Astrocyte of the cerebellum (primary cell): ENCODE measurements at regions not wholly inside any gene's neighbourhood (a gene's known extent, or its start where the extent isn't known, plus 50 kb on each side); places are given as distances from the start of the nearest gene placed in this dataset.

Experiments used
- DNase-seq: peaks from one replicate; pipeline ENCODE4 v3.0.0-alpha.2; 2011; ENCODE audit warnings: low read depth
- H3K4me3 ChIP-seq: 2 replicates; pipeline ENCODE4 v1.5.1; 2011; ENCODE audit warnings: mild to moderate bottlenecking, low read depth, low read length, moderate library complexity
- in situ Hi-C: cut with HindIII; loops from 2 replicates; pipeline ENCODE4 v1.10.0; 2017; ENCODE audit warnings: low sequenced_read_pairs
- TF ChIP-seq, protein P1 (sequence below): IDR thresholded peaks from 2 replicates; pipeline ENCODE4 v1.5.1; 2012; ENCODE audit warnings: low read length, low read depth, moderate library complexity, mild to moderate bottlenecking; ENCODE audit errors: missing control alignments

DNA sequence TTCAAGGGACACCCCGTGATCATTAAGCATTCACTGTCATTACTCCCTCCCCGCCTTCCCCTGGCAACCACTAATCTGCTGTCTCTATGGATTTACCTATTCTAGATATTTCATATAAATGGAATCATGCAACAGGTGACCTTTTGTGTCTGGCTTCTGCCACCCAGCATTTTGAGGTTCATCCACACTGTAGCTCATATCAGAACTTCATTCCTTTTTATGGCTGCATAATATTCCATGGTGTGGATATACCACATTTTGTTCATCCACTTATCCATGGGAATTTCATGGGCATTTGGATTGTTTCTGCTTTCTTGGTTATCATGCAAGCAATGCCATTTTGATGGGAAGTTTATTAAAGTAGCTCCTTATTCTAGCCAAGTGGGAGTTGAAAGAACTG is 184.2 kb upstream of the VASH1 start:
- H3K4me3 ChIP-seq: no peak overlapping the region
- DNase-seq: no peak
- TF ChIP-seq, protein P1, sequence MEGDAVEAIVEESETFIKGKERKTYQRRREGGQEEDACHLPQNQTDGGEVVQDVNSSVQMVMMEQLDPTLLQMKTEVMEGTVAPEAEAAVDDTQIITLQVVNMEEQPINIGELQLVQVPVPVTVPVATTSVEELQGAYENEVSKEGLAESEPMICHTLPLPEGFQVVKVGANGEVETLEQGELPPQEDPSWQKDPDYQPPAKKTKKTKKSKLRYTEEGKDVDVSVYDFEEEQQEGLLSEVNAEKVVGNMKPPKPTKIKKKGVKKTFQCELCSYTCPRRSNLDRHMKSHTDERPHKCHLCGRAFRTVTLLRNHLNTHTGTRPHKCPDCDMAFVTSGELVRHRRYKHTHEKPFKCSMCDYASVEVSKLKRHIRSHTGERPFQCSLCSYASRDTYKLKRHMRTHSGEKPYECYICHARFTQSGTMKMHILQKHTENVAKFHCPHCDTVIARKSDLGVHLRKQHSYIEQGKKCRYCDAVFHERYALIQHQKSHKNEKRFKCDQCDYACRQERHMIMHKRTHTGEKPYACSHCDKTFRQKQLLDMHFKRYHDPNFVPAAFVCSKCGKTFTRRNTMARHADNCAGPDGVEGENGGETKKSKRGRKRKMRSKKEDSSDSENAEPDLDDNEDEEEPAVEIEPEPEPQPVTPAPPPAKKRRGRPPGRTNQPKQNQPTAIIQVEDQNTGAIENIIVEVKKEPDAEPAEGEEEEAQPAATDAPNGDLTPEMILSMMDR: no peak
- in situ Hi-C loops: no loop called here

DNA sequence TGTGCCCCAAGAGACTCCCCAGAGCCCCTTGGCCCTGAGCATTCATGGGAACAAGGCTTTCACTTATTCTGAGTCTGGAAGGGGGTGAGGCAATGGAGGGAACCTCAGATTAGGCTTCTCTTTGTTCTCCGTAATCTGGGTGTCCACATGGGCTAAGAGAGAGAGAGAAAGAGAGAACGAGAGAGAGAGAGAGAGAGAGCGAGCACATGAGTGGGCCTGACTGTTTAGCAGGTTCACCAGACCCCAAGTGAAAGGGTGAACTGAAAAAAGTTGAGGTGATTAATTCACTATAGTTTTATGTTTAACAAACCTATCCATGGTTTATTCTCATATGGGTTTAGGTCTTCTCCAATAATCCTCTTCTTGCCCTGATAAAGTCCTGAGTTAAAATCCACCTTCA is 183.4 kb upstream of the VASH1 start:
- DNase-seq: no peak
- TF ChIP-seq, protein P1: no peak
- no peak overlapping the region for H3K4me3 ChIP-seq
- in situ Hi-C loops: no loop called here

DNA sequence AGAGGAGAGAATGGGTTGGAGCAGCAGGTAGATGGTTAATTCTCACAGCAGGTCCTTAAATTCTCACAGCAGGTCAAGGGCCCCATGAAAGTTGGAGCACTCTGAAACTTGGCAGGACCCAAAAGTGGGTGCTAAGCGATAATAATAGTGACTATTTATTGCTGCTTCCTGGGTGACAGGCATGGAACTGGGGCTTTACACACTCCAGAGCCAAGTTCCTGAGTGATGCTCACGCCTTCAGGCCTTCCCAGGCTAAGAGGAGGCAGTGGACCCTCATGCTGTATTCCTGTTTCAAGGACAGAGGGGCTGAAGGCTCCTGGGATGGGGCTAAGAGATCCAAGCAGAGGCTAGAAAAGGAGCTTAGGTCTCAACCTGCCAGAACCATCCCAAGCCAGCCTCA is 180.9 kb upstream of the VASH1 start:
- no peak for DNase-seq
- no peak overlapping the region for H3K4me3 ChIP-seq
- in situ Hi-C loops: no loop called here
- TF ChIP-seq, protein P1: no peak

DNA sequence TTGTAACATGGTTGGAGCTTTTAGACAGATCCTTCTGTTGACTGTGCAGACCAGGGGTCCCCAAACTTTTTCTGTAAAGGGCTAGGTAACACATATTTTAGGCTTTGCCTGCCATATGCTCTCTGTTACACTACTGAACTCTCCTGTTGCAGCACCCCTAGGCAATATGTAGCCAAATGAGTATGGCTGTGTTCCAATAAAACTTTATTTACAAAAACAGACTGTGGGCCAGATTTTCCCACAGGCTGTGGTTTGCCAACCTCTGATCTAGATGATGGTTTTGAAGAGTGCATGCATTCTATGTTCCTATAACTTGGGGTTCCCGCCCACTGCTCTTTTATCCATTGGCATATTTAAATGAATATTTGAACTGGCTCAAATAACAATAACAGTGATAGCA is 180.3 kb upstream of the VASH1 start:
- TF ChIP-seq, protein P1: no peak
- in situ Hi-C loops: no loop called here
- no peak for DNase-seq
- H3K4me3 ChIP-seq: no peak overlapping the region

DNA sequence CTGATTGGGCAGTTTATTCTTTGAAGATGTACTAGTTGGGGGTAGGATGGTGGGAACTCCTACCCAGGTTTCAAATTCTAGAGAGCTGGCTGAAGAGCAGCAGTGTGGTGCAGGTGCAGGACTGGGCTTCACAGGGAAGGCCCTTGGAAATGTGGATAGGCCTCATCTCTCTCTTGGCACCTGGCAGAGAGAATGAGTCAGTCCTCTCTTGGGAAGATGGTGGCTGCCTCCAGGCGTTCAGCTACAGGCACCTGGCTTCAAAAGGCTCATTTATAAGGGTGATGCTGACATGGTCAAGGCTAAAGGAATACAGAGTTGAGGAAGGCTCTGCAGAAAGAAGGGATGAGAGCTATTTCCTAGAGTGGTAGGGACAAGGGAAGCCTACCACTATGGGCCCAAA is 179.7 kb upstream of the VASH1 start:
- DNase-seq: no peak
- in situ Hi-C loops: no loop called here
- TF ChIP-seq, protein P1: no peak
- H3K4me3 ChIP-seq: no peak overlapping the region

DNA sequence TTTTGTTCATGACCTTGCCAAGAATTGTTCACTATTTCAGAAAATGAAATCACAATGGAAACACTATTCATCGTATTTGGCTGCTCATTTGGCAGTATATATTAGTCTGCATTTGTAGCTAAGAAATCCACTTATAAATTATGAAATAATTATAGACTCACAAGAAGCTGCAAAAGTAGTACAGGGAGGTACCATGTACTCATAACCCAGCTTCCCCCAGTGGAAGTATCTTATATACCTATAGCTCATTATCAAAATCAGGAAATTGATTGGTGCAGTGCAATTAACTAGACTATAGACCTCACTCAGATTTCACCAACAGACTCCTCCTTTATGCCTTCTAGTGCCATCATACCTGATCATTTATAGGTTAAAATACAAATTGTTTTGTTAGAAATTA is 178.8 kb upstream of the VASH1 start:
- TF ChIP-seq, protein P1: no peak
- in situ Hi-C loops: no loop called here
- no peak overlapping the region for H3K4me3 ChIP-seq
- no peak for DNase-seq

DNA sequence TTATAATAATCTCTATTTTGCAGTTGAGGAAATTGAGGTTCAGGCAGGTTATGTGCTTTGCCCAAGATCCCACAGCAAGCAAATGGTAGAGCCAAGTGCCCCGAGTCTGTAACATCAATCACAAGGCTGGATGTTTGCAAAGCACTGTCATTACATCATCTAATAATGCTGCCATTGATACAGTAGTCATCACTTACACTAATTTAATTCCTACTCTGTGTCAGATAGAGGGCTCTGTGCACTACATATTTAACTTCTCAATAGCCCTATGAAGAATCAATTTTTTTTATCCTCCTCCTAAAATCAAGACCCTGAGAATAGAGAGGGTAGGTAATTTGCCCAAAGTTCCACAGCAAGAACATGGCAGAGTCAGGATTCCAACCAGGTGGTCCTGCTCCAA is 178.1 kb upstream of the VASH1 start:
- H3K4me3 ChIP-seq: no peak overlapping the region
- DNase-seq: no peak
- in situ Hi-C loops: no loop called here
- TF ChIP-seq, protein P1: no peak
